HUES48 (cell line): ENCODE measurements at regions not wholly inside any gene's neighbourhood (a gene's known extent, or its start where the extent isn't known, plus 50 kb on each side); places are given as distances from the start of the nearest gene placed in this dataset.

Source experiments
- H3K27ac ChIP-seq: one replicate; pipeline ENCODE4 v1.7.0; 2013; ENCODE audit warnings: low read depth, low read length, inconsistent platforms
- H3K27me3 ChIP-seq: 2 replicates; pipeline ENCODE4 v1.6.1; 2013; ENCODE audit warnings: mild to moderate bottlenecking, low read length; ENCODE audit not compliant: control insufficient read depth, insufficient read depth
- H3K36me3 ChIP-seq: 2 replicates; pipeline ENCODE4 v1.6.1; 2013; ENCODE audit warnings: low read length; ENCODE audit not compliant: control insufficient read depth, insufficient read depth
- H3K4me1 ChIP-seq: 2 replicates; pipeline ENCODE4 v1.6.1; 2013; ENCODE audit warnings: mild to moderate bottlenecking, low read length; ENCODE audit not compliant: control insufficient read depth, insufficient read depth
- H3K4me3 ChIP-seq: 2 replicates; pipeline ENCODE4 v1.5.1; 2013; ENCODE audit warnings: mild to moderate bottlenecking, low read depth, low read length
- H3K9ac ChIP-seq: 2 replicates; pipeline ENCODE4 v1.6.1; 2013; ENCODE audit warnings: mild to moderate bottlenecking, low read depth, low read length, moderate library complexity
- H3K9me3 ChIP-seq: 2 replicates; pipeline ENCODE4 v1.6.1; 2013; ENCODE audit warnings: low read length; ENCODE audit not compliant: control insufficient read depth, insufficient read depth

GRCh38 chr16:5584109-5584508 lies 486.5 kb upstream of the EEF2KMT start:
- H3K9ac ChIP-seq, result no peak overlapping the region
- H3K9me3 ChIP-seq, result no peaks in the 10 kb centered on the region
- no peak overlapping the region for H3K27ac ChIP-seq
- 0 out of 2 replicates have a peak, but pooled peaks cover 4% of the 10 kb centered on the region for H3K4me1 ChIP-seq
- H3K36me3 ChIP-seq, result no peaks in the 10 kb centered on the region
- no peaks in the 10 kb centered on the region for H3K27me3 ChIP-seq
- H3K4me3 ChIP-seq, result no peak overlapping the region

GRCh38 chr16:5582529-5582928 lies 484.9 kb upstream of the EEF2KMT start:
- Histone ChIP-seq H3K9me3 (no peaks in the 10 kb centered on the region), H3K27ac (no peak overlapping the region), H3K9ac (no peak overlapping the region), H3K27me3 (no peaks in the 10 kb centered on the region), H3K36me3 (no peaks in the 10 kb centered on the region), H3K4me3 (no peak overlapping the region), H3K4me1 (0 out of 2 replicates have a peak, but pooled peaks cover 4% of the 10 kb centered on the region)

- no peaks in the 10 kb centered on the region for H3K27me3 ChIP-seq
- no peaks in the 10 kb centered on the region for H3K9me3 ChIP-seq
- H3K9ac ChIP-seq, result no peak overlapping the region
- no peak overlapping the region for H3K4me3 ChIP-seq
- no peaks in the 10 kb centered on the region for H3K36me3 ChIP-seq
- 0 out of 2 replicates have a peak, but pooled peaks cover 4% of the 10 kb centered on the region for H3K4me1 ChIP-seq
- H3K27ac ChIP-seq, result no peak overlapping the region
Measured at GRCh38 chr16:5581908-5582307, 484.3 kb upstream of the EEF2KMT start.

GRCh38 chr16:5581428-5581827 lies 483.8 kb upstream of the EEF2KMT start:
- 0 out of 2 replicates have a peak, but pooled peaks cover 4% of the 10 kb centered on the region for H3K4me1 ChIP-seq
- no peak overlapping the region for H3K27ac ChIP-seq
- no peaks in the 10 kb centered on the region for H3K36me3 ChIP-seq
- no peaks in the 10 kb centered on the region for H3K9me3 ChIP-seq
- no peaks in the 10 kb centered on the region for H3K27me3 ChIP-seq
- no peak overlapping the region for H3K4me3 ChIP-seq
- H3K9ac ChIP-seq, result no peak overlapping the region

- Histone ChIP-seq H3K27ac (no peak overlapping the region), H3K27me3 (no peaks in the 10 kb centered on the region), H3K4me3 (no peak overlapping the region), H3K9ac (no peak overlapping the region), H3K4me1 (0 out of 2 replicates have a peak, but pooled peaks cover 4% of the 10 kb centered on the region), H3K36me3 (no peaks in the 10 kb centered on the region), H3K9me3 (no peaks in the 10 kb centered on the region)
Measured at GRCh38 chr16:5580772-5581171, 483.2 kb upstream of the EEF2KMT start.

GRCh38 chr16:5580296-5580695 lies 482.7 kb upstream of the EEF2KMT start:
- Histone ChIP-seq H3K9me3 (no peaks in the 10 kb centered on the region), H3K4me3 (no peak overlapping the region), H3K27me3 (no peaks in the 10 kb centered on the region), H3K4me1 (0 out of 2 replicates have a peak, but pooled peaks cover 4% of the 10 kb centered on the region), H3K9ac (no peak overlapping the region), H3K36me3 (no peaks in the 10 kb centered on the region), H3K27ac (no peak overlapping the region)

GRCh38 chr16:5578980-5579379 lies 481.4 kb upstream of the EEF2KMT start:
- H3K4me3 ChIP-seq, result no peak overlapping the region
- 0 out of 2 replicates have a peak, but pooled peaks cover 4% of the 10 kb centered on the region for H3K4me1 ChIP-seq
- H3K27me3 ChIP-seq, result no peaks in the 10 kb centered on the region
- H3K9ac ChIP-seq, result no peak overlapping the region
- no peaks in the 10 kb centered on the region for H3K9me3 ChIP-seq
- H3K36me3 ChIP-seq, result no peaks in the 10 kb centered on the region
- H3K27ac ChIP-seq, result no peak overlapping the region

- Histone ChIP-seq H3K9ac (no peak overlapping the region), H3K36me3 (no peaks in the 10 kb centered on the region), H3K9me3 (no peaks in the 10 kb centered on the region), H3K4me3 (no peak overlapping the region), H3K4me1 (0 out of 2 replicates have a peak, but pooled peaks cover 4% of the 10 kb centered on the region), H3K27ac (no peak overlapping the region), H3K27me3 (no peaks in the 10 kb centered on the region)
Measured at GRCh38 chr16:5577463-5577862, 479.9 kb upstream of the EEF2KMT start.

- Histone ChIP-seq H3K4me3 (no peak overlapping the region), H3K27ac (no peak overlapping the region)
Measured at GRCh38 chr16:5575646-5576245, 478.2 kb upstream of the EEF2KMT start.

GRCh38 chr16:5575121-5575520 lies 477.5 kb upstream of the EEF2KMT start:
- no peaks in the 10 kb centered on the region for H3K9me3 ChIP-seq
- H3K27ac ChIP-seq, result no peak overlapping the region
- H3K9ac ChIP-seq, result no peak overlapping the region
- no peaks in the 10 kb centered on the region for H3K4me1 ChIP-seq
- no peak overlapping the region for H3K4me3 ChIP-seq
- H3K36me3 ChIP-seq, result no peaks in the 10 kb centered on the region
- no peaks in the 10 kb centered on the region for H3K27me3 ChIP-seq

More at GRCh38 chr16:5575646-5576245, 478.2 kb upstream of the EEF2KMT start:
- H3K36me3 ChIP-seq, result no peaks in the 10 kb centered on the region
- H3K27me3 ChIP-seq, result no peaks in the 10 kb centered on the region
- no peaks in the 10 kb centered on the region for H3K4me1 ChIP-seq
- no peak overlapping the region for H3K9ac ChIP-seq
- H3K9me3 ChIP-seq, result no peaks in the 10 kb centered on the region

GRCh38 chr16:5572056-5572455 lies 474.5 kb upstream of the EEF2KMT start:
- Histone ChIP-seq H3K9me3 (no peaks in the 10 kb centered on the region), H3K9ac (no peak overlapping the region), H3K27ac (no peak overlapping the region), H3K4me3 (no peak overlapping the region), H3K4me1 (no peaks in the 10 kb centered on the region), H3K27me3 (no peaks in the 10 kb centered on the region), H3K36me3 (no peaks in the 10 kb centered on the region)
